Omental fat pad (tissue), 3 donors: ENCODE measurements at regions not wholly inside any gene's neighbourhood (a gene's known extent, or its start where the extent isn't known, plus 50 kb on each side); places are given as distances from the start of the nearest gene placed in this dataset.

Source experiments
- ATAC-seq: fragments of 150-250 bp; one replicate; pipeline ENCODE4 v1.9.1; 2016; ENCODE audit warnings: mild to moderate bottlenecking, moderate library complexity; ENCODE audit not compliant: low FRiP score
- DNase-seq: peaks from one replicate; pipeline ENCODE4 v3.0.0-alpha.2; 2019; ENCODE audit warnings: low spot score
- CTCF ChIP-seq, 3 donors: fragments of 450-650 bp; IDR thresholded peaks; one replicate each; pipeline ENCODE4 v1.5.1; 2016 to 2017; ENCODE audit warnings: antibody characterized with exemption in 3 of 3, mild to moderate bottlenecking in 3 of 3, moderate library complexity in 2 of 3

GRCh38 chr2:225317186-225317585 is 82.3 kb upstream of the NYAP2 start:
- ATAC-seq (no peak), DNase-seq (no peak)
- no peak for TF ChIP-seq CTCF (IDR thresholded peaks at IDR 0.05)

- ATAC-seq (no peak), DNase-seq (no peak)
- TF ChIP-seq CTCF (IDR thresholded peaks at IDR 0.05): no peak
Measured at GRCh38 chr2:225310745-225311144, 88.8 kb upstream of the NYAP2 start.

GRCh38 chr2:225309516-225309915 is 90.0 kb upstream of the NYAP2 start:
- TF ChIP-seq CTCF (IDR thresholded peaks at IDR 0.05): no peak
- ATAC-seq (no peak), DNase-seq (no peak)

- ATAC-seq: no peak
Measured at GRCh38 chr2:225296951-225297350, 102.6 kb upstream of the NYAP2 start.

GRCh38 chr2:225295102-225295501 is 104.4 kb upstream of the NYAP2 start:
- ATAC-seq: no peak
- no peak for DNase-seq
- no peak for TF ChIP-seq CTCF (IDR thresholded peaks at IDR 0.05)

More at GRCh38 chr2:225296951-225297350, 102.6 kb upstream of the NYAP2 start:
- TF ChIP-seq CTCF (IDR thresholded peaks at IDR 0.05): no peak
- DNase-seq: no peak

- no peak for TF ChIP-seq CTCF (IDR thresholded peaks at IDR 0.05)
- no peak for DNase-seq
- no peak for ATAC-seq
Measured at GRCh38 chr2:225293638-225294037, 105.9 kb upstream of the NYAP2 start.

- no peak for TF ChIP-seq CTCF (IDR thresholded peaks at IDR 0.05)
- no peak for ATAC-seq
- DNase-seq: no peak
Measured at GRCh38 chr2:225290757-225291400, 108.6 kb upstream of the NYAP2 start.
